WTC11 (cell line): ENCODE measurements at regions not wholly inside any gene's neighbourhood (a gene's known extent, or its start where the extent isn't known, plus 50 kb on each side); places are given as distances from the start of the nearest gene placed in this dataset.

Experiments
- ETV6 ChIP-seq: sonication (generic); formaldehyde crosslinking; IDR thresholded peaks from 2 replicates; pipeline ENCODE4 v1.8.1; 2022; ENCODE audit warnings: mild to moderate bottlenecking, missing genetic modification reagents
- KAT7 ChIP-seq: sonication (generic); formaldehyde crosslinking; IDR thresholded peaks from 2 replicates; pipeline ENCODE4 v1.8.1; 2023; ENCODE audit warnings: missing genetic modification reagents, mild to moderate bottlenecking, borderline replicate concordance
- NR1H2 ChIP-seq: sonication (generic); formaldehyde crosslinking; IDR thresholded peaks from 2 replicates; pipeline ENCODE4 v1.9.0; 2021; ENCODE audit warnings: mild to moderate bottlenecking, moderate library complexity, missing genetic modification reagents
- NR3C1 ChIP-seq: sonication (generic); formaldehyde crosslinking; conservative IDR thresholded peaks from 2 replicates; pipeline ENCODE4 v1.8.1; 2023; ENCODE audit warnings: low read depth, mild to moderate bottlenecking, missing genetic modification reagents
- RELA ChIP-seq: sonication (generic); formaldehyde crosslinking; IDR thresholded peaks from 2 replicates; pipeline ENCODE4 v1.8.1; 2022; ENCODE audit warnings: missing genetic modification reagents, mild to moderate bottlenecking, borderline replicate concordance
- ZBTB21 ChIP-seq: sonication (generic); formaldehyde crosslinking; IDR thresholded peaks from 2 replicates; pipeline ENCODE4 v1.8.1; 2023; ENCODE audit warnings: mild to moderate bottlenecking, missing genetic modification reagents, borderline replicate concordance
- ZNF121 ChIP-seq: sonication (generic); formaldehyde crosslinking; IDR thresholded peaks from 2 replicates; pipeline ENCODE4 v1.8.0; 2023; ENCODE audit warnings: missing genetic modification reagents
- ZNF232 ChIP-seq: sonication (generic); formaldehyde crosslinking; IDR thresholded peaks from 2 replicates; pipeline ENCODE4 v1.8.0; 2022; ENCODE audit warnings: mild to moderate bottlenecking, missing genetic modification reagents
- TF ChIP-seq, protein P1 (sequence below): fragments of 200-600 bp; IDR thresholded peaks from 2 replicates; pipeline ENCODE4 v1.8.0; 2022; ENCODE audit warnings: antibody characterized with exemption
- TF ChIP-seq, protein P2 (sequence below): fragments of 250-450 bp; sonication (Bioruptor Pico); IDR thresholded peaks from 2 replicates; pipeline ENCODE4 v2.1.2; 2022; ENCODE audit warnings: mild to moderate bottlenecking, moderate library complexity
- TF ChIP-seq, protein P3 (sequence below): sonication (generic); formaldehyde crosslinking; IDR thresholded peaks from 2 replicates; pipeline ENCODE4 v1.8.0; 2022; ENCODE audit warnings: mild to moderate bottlenecking, missing genetic modification reagents

DNA sequence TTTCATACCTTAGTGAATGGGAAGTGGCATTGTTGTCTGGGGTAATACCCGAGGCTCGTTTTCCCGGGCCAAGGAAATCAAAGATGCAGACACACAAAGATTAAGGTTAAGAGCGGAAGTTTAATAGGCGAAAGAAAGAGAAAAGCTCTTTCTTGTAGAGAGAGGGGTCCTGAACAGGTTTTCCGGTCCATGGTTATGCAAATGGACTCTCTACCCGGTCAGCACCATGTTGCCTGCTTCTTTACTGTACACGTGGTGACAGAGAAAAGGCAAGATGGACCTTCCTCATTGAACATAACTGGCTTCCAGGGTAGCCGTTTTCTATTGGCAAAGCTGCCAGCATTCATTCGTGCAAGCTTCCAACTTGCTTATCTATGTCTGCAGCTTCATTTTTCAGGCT lies 2063.5 kb downstream of the SUCLG1 start:
- no peak for TF ChIP-seq NR1H2
- TF ChIP-seq KAT7 (CRISPR knock-in tag), result no peak
- TF ChIP-seq, protein P1, sequence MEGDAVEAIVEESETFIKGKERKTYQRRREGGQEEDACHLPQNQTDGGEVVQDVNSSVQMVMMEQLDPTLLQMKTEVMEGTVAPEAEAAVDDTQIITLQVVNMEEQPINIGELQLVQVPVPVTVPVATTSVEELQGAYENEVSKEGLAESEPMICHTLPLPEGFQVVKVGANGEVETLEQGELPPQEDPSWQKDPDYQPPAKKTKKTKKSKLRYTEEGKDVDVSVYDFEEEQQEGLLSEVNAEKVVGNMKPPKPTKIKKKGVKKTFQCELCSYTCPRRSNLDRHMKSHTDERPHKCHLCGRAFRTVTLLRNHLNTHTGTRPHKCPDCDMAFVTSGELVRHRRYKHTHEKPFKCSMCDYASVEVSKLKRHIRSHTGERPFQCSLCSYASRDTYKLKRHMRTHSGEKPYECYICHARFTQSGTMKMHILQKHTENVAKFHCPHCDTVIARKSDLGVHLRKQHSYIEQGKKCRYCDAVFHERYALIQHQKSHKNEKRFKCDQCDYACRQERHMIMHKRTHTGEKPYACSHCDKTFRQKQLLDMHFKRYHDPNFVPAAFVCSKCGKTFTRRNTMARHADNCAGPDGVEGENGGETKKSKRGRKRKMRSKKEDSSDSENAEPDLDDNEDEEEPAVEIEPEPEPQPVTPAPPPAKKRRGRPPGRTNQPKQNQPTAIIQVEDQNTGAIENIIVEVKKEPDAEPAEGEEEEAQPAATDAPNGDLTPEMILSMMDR, result no peak
- TF ChIP-seq RELA, result no peak
- TF ChIP-seq ETV6 (CRISPR knock-in tag), result no peak
- TF ChIP-seq ZBTB21 (CRISPR knock-in tag), result no peak
- TF ChIP-seq ZNF232, result no peak
- TF ChIP-seq, protein P2, sequence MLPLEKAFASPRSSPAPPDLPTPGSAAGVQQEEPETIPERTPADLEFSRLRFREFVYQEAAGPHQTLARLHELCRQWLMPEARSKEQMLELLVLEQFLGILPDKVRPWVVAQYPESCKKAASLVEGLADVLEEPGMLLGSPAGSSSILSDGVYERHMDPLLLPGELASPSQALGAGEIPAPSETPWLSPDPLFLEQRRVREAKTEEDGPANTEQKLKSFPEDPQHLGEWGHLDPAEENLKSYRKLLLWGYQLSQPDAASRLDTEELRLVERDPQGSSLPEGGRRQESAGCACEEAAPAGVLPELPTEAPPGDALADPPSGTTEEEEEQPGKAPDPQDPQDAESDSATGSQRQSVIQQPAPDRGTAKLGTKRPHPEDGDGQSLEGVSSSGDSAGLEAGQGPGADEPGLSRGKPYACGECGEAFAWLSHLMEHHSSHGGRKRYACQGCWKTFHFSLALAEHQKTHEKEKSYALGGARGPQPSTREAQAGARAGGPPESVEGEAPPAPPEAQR (CRISPR knock-in tag), result no peak
- TF ChIP-seq, protein P3, sequence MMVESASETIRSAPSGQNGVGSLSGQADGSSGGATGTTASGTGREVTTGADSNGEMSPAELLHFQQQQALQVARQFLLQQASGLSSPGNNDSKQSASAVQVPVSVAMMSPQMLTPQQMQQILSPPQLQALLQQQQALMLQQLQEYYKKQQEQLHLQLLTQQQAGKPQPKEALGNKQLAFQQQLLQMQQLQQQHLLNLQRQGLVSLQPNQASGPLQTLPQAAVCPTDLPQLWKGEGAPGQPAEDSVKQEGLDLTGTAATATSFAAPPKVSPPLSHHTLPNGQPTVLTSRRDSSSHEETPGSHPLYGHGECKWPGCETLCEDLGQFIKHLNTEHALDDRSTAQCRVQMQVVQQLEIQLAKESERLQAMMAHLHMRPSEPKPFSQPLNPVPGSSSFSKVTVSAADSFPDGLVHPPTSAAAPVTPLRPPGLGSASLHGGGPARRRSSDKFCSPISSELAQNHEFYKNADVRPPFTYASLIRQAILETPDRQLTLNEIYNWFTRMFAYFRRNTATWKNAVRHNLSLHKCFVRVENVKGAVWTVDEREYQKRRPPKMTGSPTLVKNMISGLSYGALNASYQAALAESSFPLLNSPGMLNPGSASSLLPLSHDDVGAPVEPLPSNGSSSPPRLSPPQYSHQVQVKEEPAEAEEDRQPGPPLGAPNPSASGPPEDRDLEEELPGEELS (CRISPR knock-in tag), result no peak
- no peak for TF ChIP-seq ZNF121
- TF ChIP-seq NR3C1, result no peak
